IMR-90 (cell line): ENCODE measurements at regions not wholly inside any gene's neighbourhood (a gene's known extent, or its start where the extent isn't known, plus 50 kb on each side); places are given as distances from the start of the nearest gene placed in this dataset.

Experiments used
- MAFK ChIP-seq: IDR thresholded peaks from 2 replicates; pipeline ENCODE4 v1.6.1; 2012; ENCODE audit warnings: low read depth, low read length, improper control_type of control experiment
- MXI1 ChIP-seq: IDR thresholded peaks from 2 replicates; pipeline ENCODE4 v1.6.1; 2012; ENCODE audit warnings: low read depth, mild to moderate bottlenecking, low read length, moderate library complexity, borderline replicate concordance
- POLR2A ChIP-seq: IDR thresholded peaks from 2 replicates; pipeline ENCODE4 v1.6.1; 2012; ENCODE audit warnings: mild to moderate bottlenecking, low read depth, low read length
- RAD21 ChIP-seq: IDR thresholded peaks from 2 replicates; pipeline ENCODE4 v1.6.1; 2012; ENCODE audit warnings: low read length, improper control_type of control experiment
- RCOR1 ChIP-seq: IDR thresholded peaks from 2 replicates; pipeline ENCODE4 v1.6.1; 2012; ENCODE audit warnings: mild to moderate bottlenecking, low read length, improper control_type of control experiment; ENCODE audit not compliant: insufficient replicate concordance
- RFX5 ChIP-seq: IDR thresholded peaks from 2 replicates; pipeline ENCODE4 v1.8.0; 2012; ENCODE audit warnings: low read depth, mild to moderate bottlenecking, low read length, moderate library complexity
- SMC3 ChIP-seq: fragments of 150-350 bp; IDR thresholded peaks from 2 replicates; pipeline ENCODE4 v1.6.1; 2016; ENCODE audit warnings: low read depth, mild to moderate bottlenecking, antibody characterized with exemption, low read length, moderate library complexity
- TF ChIP-seq, protein P1 (sequence below): fragments of 150-350 bp; IDR thresholded peaks from 2 replicates; pipeline ENCODE4 v1.6.1; 2017; ENCODE audit warnings: mild to moderate bottlenecking, antibody characterized with exemption, low read length, low read depth
- TF ChIP-seq, protein P2 (sequence below): conservative IDR thresholded peaks from 2 replicates; pipeline ENCODE4 v1.5.1; 2012; ENCODE audit warnings: mild to moderate bottlenecking, low read depth, low read length, improper control_type of control experiment

DNA sequence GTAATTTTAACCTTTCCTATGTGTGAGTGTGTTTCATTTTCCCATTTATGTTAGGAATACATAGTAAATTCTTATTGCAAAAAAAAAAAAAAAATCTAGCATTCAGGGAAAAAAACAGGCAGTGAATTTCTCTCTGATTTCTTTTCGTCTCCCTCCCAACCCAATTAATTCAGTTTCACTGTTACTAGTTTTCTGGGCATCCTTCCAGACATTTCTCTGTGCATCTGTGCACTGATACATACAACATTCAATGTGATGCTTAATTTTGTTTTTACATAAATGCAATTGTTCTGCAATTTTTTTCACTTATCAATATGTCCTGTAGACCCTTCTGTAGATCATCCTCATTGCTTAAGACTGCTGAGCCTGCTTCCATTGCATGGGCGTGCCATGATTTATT lies 694.3 kb upstream of the TBX3 start:
- TF ChIP-seq, protein P1, sequence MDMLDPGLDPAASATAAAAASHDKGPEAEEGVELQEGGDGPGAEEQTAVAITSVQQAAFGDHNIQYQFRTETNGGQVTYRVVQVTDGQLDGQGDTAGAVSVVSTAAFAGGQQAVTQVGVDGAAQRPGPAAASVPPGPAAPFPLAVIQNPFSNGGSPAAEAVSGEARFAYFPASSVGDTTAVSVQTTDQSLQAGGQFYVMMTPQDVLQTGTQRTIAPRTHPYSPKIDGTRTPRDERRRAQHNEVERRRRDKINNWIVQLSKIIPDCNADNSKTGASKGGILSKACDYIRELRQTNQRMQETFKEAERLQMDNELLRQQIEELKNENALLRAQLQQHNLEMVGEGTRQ, result no peak
- TF ChIP-seq POLR2A, result no peak
- TF ChIP-seq, protein P2, sequence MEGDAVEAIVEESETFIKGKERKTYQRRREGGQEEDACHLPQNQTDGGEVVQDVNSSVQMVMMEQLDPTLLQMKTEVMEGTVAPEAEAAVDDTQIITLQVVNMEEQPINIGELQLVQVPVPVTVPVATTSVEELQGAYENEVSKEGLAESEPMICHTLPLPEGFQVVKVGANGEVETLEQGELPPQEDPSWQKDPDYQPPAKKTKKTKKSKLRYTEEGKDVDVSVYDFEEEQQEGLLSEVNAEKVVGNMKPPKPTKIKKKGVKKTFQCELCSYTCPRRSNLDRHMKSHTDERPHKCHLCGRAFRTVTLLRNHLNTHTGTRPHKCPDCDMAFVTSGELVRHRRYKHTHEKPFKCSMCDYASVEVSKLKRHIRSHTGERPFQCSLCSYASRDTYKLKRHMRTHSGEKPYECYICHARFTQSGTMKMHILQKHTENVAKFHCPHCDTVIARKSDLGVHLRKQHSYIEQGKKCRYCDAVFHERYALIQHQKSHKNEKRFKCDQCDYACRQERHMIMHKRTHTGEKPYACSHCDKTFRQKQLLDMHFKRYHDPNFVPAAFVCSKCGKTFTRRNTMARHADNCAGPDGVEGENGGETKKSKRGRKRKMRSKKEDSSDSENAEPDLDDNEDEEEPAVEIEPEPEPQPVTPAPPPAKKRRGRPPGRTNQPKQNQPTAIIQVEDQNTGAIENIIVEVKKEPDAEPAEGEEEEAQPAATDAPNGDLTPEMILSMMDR, result no peak
- no peak for TF ChIP-seq SMC3
- TF ChIP-seq MXI1, result no peak
- no peak for TF ChIP-seq RAD21
- no peak for TF ChIP-seq RCOR1
- TF ChIP-seq RFX5, result no peak
- no peak for TF ChIP-seq MAFK
